ENCODE measurements at regions not wholly inside any gene's neighbourhood (a gene's known extent, or its start where the extent isn't known, plus 50 kb on each side); places are given as distances from the start of the nearest gene placed in this dataset.

DNA sequence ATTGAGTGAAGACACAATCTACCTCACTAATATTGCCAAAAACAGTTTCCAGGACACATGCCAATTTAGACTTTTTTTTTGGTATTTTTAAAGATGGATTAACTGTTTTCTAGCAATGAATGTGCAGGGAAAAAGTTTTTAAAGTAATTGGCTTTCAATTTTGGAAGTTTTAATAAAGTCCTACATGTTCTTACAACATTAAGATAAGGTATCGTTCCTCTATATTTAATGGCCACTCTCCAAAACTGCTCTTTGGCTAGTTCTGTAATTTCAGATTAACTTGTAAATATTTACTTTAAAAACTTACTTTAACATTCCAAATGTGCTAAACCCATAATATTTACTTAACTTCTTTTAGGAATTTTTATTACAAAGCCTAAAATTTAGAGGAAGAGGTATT lies 1332.2 kb upstream of the PRMT6 start:
- Mint-ChIP-seq H3K36me3 (ENCODE audit: low read depth) (no peaks in the 10 kb centered on the region), H3K9me3 (peaks cover 3% of the 10 kb centered on the region), H3K27me3 (no peaks in the 10 kb centered on the region), H3K27ac (no peak overlapping the region), H3K4me3 (no peak overlapping the region), H3K4me1 (no peaks in the 10 kb centered on the region)
- CTCF ChIA-PET, result no interaction called here
- no peak for DNase-seq
- POLR2A ChIA-PET, result no interaction called here

DNA sequence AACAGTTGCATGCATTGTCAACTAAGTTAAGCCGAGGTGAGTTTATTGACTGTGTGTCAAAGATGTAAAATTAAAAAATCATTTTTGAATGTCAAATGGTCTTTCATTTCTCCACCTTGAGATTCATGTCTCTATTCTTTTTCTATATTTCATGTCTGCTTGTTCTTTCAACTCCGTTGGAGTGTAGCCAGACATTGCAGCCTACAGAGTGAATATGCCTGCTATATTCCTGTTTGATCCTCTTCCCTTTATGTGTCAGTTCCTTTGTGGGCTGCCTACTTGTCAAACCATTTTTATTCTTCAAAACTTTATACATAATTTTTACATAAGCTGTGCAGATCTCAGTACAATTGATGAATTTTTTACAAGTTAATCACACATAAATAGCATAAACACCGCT lies 1325.8 kb upstream of the PRMT6 start:
- peaks cover 11% of the 10 kb centered on the region for H3K9me3 Mint-ChIP-seq
- no peak overlapping the region for H3K4me3 Mint-ChIP-seq
- H3K36me3 Mint-ChIP-seq (ENCODE audit: low read depth), result no peaks in the 10 kb centered on the region
- DNase-seq, result no peak
- no peaks in the 10 kb centered on the region for H3K4me1 Mint-ChIP-seq
- POLR2A ChIA-PET, result no interaction called here
- CTCF ChIA-PET, result no interaction called here
- no peaks in the 10 kb centered on the region for H3K27me3 Mint-ChIP-seq
- no peak overlapping the region for H3K27ac Mint-ChIP-seq

DNA sequence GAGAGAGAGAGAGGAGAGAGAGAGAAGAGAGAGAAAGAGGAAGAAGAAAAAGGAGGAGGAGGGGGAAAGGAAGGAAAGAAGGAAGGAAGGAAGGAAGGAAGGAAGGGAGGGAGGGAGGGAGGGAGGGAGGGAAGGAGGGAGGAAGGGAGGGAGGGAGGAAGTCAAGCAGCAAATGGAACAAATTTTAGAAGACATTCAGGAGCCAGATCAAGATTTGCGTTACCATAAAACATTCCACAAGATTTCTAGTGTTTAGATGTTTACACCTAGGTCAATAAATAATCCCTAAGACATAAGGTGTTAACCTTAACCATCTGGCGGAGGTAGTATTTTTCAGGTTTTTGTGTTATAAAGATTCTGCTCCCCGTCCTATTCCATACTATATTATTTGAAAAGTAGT lies 1320.1 kb upstream of the PRMT6 start:
- Mint-ChIP-seq H3K27me3 (no peaks in the 10 kb centered on the region), H3K36me3 (ENCODE audit: low read depth) (no peaks in the 10 kb centered on the region), H3K4me3 (no peak overlapping the region), H3K27ac (no peak overlapping the region), H3K9me3 (peaks cover 10% of the 10 kb centered on the region), H3K4me1 (no peaks in the 10 kb centered on the region)
- ChIA-PET POLR2A (no interaction called here), CTCF (no interaction called here)
- no peak for DNase-seq

DNA sequence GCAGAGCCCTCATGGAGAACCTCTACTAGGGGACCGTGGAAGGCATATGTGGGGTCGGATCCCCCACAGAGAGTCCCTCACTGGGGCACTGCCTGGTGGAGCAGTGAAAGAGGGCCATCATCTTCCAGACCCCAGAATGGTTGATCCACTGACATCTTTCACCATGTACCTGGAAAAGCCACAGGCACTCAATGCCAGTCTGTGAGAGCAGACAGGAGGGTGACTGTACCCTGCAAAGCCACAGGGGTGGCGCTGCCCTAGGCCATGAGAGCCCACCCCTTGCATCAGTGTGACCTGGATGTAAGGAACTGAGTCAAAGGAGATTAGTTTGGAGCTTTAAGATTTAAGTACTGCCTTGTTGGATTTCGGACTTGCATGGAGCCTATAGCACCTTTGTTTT lies 1276.7 kb upstream of the PRMT6 start:
- no peak for DNase-seq
- Mint-ChIP-seq H3K36me3 (ENCODE audit: low read depth) (no peaks in the 10 kb centered on the region), H3K27me3 (no peaks in the 10 kb centered on the region), H3K27ac (no peak overlapping the region), H3K4me3 (no peak overlapping the region), H3K4me1 (no peaks in the 10 kb centered on the region), H3K9me3 (peaks cover 12% of the 10 kb centered on the region)
- ChIA-PET CTCF (no interaction called here), POLR2A (no interaction called here)

DNA sequence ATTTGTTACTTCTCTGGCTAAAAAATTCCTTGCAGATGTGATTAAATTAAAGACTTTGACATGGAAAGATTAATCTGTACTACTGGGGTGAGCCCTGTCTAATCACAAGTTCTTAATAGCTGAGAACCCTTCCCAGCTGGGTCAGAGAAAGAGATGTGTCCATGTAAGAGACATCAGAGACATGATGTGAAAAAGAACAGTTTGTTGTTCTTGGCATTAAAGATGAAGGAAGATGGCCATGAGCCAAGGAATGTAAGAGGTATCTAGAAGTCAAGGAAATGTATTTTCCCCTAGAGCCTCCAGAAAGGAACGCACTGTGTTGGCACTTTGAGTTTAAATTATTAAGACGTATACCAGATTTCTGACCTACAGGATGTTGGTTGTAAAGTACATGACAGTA lies 1271.5 kb upstream of the PRMT6 start:
- Mint-ChIP-seq H3K27ac (no peak overlapping the region), H3K9me3 (peaks cover 4% of the 10 kb centered on the region), H3K36me3 (ENCODE audit: low read depth) (no peaks in the 10 kb centered on the region), H3K4me3 (no peak overlapping the region), H3K4me1 (no peaks in the 10 kb centered on the region), H3K27me3 (no peaks in the 10 kb centered on the region)
- ChIA-PET CTCF (no interaction called here), POLR2A (no interaction called here)
- DNase-seq, result no peak

DNA sequence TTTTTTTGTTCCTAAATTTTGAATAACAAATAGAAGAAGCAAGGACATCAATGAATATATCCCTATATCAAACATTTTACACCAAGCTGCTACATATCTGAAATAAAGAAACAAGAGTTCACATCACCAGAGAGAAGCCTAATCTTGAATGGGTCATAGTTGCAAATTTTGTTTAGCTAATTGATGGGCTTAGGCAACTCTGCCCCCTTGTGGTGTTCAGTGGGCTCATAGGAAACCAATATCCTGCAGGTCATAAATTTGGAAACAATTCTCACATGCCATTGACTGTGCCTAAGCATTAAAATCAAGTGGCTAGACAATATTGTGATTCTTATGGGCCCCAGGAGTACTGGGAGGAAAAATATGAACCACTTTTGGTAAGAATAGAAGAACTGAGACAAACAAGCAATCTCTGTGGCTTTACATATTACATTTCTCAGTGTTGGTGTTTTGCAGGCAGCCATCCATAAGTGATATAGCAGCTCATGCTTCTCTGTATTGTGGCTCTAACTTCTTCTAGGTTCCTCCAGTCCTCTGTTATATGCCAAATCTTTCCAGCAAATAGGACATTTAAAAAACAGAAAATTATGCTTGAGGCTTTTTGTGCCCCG lies 1262.8 kb upstream of the PRMT6 start:
- H3K9me3 Mint-ChIP-seq, result peaks cover 2% of the 10 kb centered on the region
- DNase-seq, result peak; percentile 8
- no peaks in the 10 kb centered on the region for H3K27me3 Mint-ChIP-seq
- H3K27ac Mint-ChIP-seq, result no peak overlapping the region
- H3K36me3 Mint-ChIP-seq (ENCODE audit: low read depth), result no peaks in the 10 kb centered on the region
- no peak overlapping the region for H3K4me3 Mint-ChIP-seq
- no peaks in the 10 kb centered on the region for H3K4me1 Mint-ChIP-seq
- POLR2A ChIA-PET, result no interaction called here
- CTCF ChIA-PET, result no interaction called here

DNA sequence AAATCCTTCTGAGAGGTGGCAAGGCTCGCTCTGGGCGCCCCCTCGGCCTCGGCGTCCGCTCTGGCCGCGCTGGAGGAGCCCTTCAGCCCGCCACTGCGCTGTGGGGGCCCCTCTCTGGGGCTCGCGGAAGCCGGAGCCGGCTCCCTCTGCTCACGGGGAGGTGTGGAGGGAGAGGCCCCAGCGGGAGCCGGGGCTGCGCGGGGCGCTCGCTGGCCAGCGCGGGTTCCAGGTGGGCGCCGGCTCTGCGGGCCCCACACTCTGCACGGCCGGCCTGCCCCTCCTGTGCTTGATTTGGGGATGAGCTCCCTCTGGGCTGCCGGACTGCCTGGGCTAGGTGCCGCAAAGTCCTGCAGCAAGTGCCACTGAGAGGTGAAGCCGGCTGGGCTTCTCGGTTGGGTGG lies 1260.7 kb upstream of the PRMT6 start:
- Mint-ChIP-seq H3K36me3 (ENCODE audit: low read depth) (no peaks in the 10 kb centered on the region), H3K27me3 (no peaks in the 10 kb centered on the region), H3K27ac (no peak overlapping the region), H3K4me3 (no peak overlapping the region), H3K9me3 (peaks cover 6% of the 10 kb centered on the region), H3K4me1 (no peaks in the 10 kb centered on the region)
- no peak for DNase-seq
- POLR2A ChIA-PET, result no interaction called here
- CTCF ChIA-PET, result no interaction called here

DNA sequence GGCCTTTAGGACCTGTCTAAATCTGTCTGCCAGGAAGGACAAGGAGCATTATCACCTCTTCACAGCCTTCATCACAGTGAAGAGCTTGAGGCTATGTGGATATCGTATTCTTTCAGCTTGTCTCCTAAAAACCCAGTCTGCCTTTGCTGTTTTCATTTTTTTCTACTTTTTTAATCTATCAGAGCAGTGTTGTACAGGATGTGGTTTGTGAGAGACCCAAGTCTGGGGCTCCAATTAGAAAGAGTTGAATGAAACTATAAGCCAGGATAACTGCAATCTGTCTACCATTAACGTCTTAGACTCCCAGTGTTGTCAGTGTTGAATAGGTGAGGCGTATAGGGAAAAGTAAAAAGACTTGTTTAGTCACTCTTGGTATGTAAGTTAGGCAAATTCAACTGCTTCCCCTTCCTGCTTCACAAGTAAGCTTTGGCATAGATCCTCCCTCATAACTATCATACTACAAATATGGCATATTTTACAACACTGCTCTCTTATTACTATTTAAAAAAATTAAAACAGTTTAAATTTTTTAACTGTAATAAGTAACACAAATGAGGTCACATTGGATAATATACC lies 1225.8 kb upstream of the PRMT6 start:
- CTCF ChIA-PET, result no interaction called here
- H3K4me3 Mint-ChIP-seq, result no peak overlapping the region
- DNase-seq, result no peak
- no peaks in the 10 kb centered on the region for H3K27me3 Mint-ChIP-seq
- POLR2A ChIA-PET, result no interaction called here
- no peak overlapping the region for H3K27ac Mint-ChIP-seq
- H3K4me1 Mint-ChIP-seq, result no peaks in the 10 kb centered on the region
- no peaks in the 10 kb centered on the region for H3K36me3 Mint-ChIP-seq (ENCODE audit: low read depth)
- peaks cover 3% of the 10 kb centered on the region for H3K9me3 Mint-ChIP-seq

DNA sequence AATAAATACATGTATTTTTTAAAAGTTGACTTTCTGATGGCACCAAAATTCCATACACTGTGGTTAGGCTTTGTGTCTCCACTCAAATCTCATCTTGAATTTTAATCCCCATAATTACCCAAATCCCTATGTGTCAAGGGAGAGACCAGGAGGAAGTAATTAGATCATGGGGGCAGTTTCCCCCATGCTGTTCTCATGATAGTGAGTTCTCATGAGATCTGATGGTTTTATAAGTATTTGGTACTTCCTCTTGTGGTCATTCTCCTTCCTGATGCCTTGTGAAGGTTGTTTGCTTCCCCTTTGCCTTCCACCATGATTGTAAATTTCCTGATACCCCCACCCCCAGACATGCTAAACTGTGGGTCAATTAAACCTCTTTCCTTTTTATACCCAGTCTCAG lies 1218.4 kb upstream of the PRMT6 start:
- Mint-ChIP-seq H3K9me3 (peaks cover 7% of the 10 kb centered on the region), H3K36me3 (ENCODE audit: low read depth) (no peaks in the 10 kb centered on the region), H3K27ac (no peak overlapping the region), H3K4me3 (no peak overlapping the region), H3K27me3 (no peaks in the 10 kb centered on the region), H3K4me1 (no peaks in the 10 kb centered on the region)
- DNase-seq, result no peak
- ChIA-PET POLR2A (no interaction called here), CTCF (no interaction called here)

DNA sequence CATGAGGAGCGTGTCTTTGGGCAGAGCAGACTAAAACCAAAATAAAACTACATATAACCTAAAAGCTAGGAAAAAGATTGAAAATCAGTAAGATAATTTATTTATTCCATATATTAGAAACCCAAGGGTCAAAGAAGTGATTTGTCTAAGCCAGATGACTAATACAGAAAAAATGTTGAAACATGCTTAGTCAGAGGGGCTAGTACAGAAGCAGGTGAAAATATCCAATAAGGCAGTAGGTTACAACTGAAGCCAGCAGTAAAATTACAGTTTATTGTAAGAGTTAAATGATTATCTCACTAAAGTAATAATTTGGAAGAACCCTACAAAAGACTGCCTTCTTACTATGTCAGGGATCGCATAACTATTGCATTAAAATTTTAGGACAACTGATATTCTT lies 1190.9 kb upstream of the PRMT6 start:
- CTCF ChIA-PET, result no interaction called here
- no peak overlapping the region for H3K4me3 Mint-ChIP-seq
- no peaks in the 10 kb centered on the region for H3K27me3 Mint-ChIP-seq
- no peaks in the 10 kb centered on the region for H3K4me1 Mint-ChIP-seq
- H3K27ac Mint-ChIP-seq, result no peak overlapping the region
- no peak for DNase-seq
- peaks cover 7% of the 10 kb centered on the region for H3K9me3 Mint-ChIP-seq
- POLR2A ChIA-PET, result no interaction called here
- no peaks in the 10 kb centered on the region for H3K36me3 Mint-ChIP-seq (ENCODE audit: low read depth)

DNA sequence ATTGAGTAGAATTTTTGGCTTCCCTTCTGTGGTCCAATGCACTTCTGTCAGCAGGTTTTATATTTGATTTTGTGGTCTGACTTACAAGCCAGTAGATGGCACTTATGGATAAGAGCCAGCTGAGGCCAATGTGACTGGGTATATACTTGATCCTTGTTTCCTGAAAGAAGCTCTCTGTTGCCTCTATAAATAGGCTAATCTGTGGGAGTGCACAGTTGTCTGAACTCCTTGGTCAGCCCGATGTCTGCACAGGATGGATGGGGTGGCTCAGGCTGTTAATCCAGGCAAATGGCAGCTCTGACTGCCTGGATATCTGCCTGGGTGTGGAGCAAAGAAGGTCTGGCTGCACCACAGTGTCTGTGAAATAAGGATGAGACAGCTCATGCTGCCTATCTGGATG lies 1183.7 kb upstream of the PRMT6 start:
- no peak overlapping the region for H3K4me3 Mint-ChIP-seq
- no peak overlapping the region for H3K27ac Mint-ChIP-seq
- H3K36me3 Mint-ChIP-seq (ENCODE audit: low read depth), result no peaks in the 10 kb centered on the region
- H3K27me3 Mint-ChIP-seq, result no peaks in the 10 kb centered on the region
- DNase-seq, result no peak
- H3K4me1 Mint-ChIP-seq, result no peaks in the 10 kb centered on the region
- ChIA-PET CTCF (no interaction called here), POLR2A (no interaction called here)
- H3K9me3 Mint-ChIP-seq, result peaks cover 4% of the 10 kb centered on the region

DNA sequence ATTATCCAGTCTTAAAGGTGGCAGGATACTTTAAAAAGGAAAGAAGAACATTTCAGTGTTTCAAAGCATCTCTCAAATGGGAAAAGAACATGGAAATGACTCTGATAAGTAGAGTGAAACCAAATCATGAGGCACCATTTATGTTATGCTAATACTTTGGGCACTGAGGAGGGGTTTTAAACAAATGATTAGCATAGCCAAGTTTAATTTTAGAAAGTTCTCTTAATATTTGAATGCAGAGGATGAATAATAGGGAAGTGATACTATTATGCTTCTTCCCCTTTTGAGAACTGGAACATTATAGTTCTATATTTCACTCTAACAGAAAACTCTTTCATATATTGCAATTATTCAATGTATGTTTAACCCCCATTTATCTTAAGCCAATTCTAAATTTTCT lies 1181.9 kb upstream of the PRMT6 start:
- ChIA-PET CTCF (no interaction called here), POLR2A (no interaction called here)
- Mint-ChIP-seq H3K27me3 (no peaks in the 10 kb centered on the region), H3K4me3 (no peak overlapping the region), H3K36me3 (ENCODE audit: low read depth) (no peaks in the 10 kb centered on the region), H3K4me1 (no peaks in the 10 kb centered on the region), H3K9me3 (peaks cover 6% of the 10 kb centered on the region), H3K27ac (no peak overlapping the region)
- DNase-seq, result no peak

DNA sequence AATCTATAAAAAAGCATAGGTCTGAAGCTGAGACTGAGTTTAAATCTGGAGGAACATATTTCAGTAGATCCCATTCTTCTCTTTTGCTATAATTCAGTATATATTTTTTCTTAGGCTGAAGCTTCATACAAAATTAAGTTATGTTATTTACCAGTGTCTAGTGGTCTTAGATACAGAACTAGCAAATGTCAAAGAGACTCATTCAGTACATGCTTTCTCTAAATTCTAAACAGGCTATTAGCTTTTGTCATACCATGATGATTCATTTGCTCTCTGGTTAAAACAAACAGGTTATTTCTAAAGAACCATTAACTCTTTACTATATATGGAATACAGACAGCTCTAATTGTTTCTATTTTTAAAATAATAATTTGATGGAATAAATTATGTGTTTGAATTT lies 1170.2 kb upstream of the PRMT6 start:
- no peak overlapping the region for H3K4me3 Mint-ChIP-seq
- H3K4me1 Mint-ChIP-seq, result no peaks in the 10 kb centered on the region
- POLR2A ChIA-PET, result no interaction called here
- H3K9me3 Mint-ChIP-seq, result peaks cover 17% of the 10 kb centered on the region
- no peak overlapping the region for H3K27ac Mint-ChIP-seq
- H3K36me3 Mint-ChIP-seq (ENCODE audit: low read depth), result no peaks in the 10 kb centered on the region
- CTCF ChIA-PET, result no interaction called here
- no peak for DNase-seq
- H3K27me3 Mint-ChIP-seq, result no peaks in the 10 kb centered on the region

DNA sequence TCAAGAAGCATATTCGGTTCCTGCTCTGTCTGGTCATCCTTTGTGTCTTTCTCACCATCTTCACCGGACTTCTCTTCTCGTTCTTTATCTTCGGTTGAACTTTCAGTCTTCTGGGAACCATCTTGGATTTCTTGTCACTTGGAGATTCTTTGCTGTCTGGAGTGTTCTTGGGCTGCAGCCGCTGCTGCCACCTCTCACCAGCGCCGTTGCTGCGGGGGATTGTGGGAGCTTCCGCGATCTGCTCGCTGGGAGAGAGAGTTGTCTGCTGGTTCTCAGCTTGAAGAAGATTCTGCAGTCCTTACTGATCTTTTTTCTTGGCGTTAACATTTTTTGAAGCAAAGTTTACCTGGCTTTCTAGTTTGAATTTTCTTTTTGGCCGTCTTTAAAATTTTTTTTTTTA lies 1165.2 kb upstream of the PRMT6 start:
- Mint-ChIP-seq H3K9me3 (peaks cover 17% of the 10 kb centered on the region), H3K4me1 (no peaks in the 10 kb centered on the region), H3K27me3 (no peaks in the 10 kb centered on the region), H3K4me3 (no peak overlapping the region), H3K27ac (no peak overlapping the region), H3K36me3 (ENCODE audit: low read depth) (no peaks in the 10 kb centered on the region)
- POLR2A ChIA-PET, result no interaction called here
- CTCF ChIA-PET, result no interaction called here
- DNase-seq, result no peak

All from activated CD4-positive, alpha-beta T cell treated with anti-CD3 and anti-CD28 coated beads, Interleukin-2, amount 10 ng/mL, durations not matched to agents 7 days and 5 days (primary cell).